ENCODE measurements at regions not wholly inside any gene's neighbourhood (a gene's known extent, or its start where the extent isn't known, plus 50 kb on each side); places are given as distances from the start of the nearest gene placed in this dataset.

DNA sequence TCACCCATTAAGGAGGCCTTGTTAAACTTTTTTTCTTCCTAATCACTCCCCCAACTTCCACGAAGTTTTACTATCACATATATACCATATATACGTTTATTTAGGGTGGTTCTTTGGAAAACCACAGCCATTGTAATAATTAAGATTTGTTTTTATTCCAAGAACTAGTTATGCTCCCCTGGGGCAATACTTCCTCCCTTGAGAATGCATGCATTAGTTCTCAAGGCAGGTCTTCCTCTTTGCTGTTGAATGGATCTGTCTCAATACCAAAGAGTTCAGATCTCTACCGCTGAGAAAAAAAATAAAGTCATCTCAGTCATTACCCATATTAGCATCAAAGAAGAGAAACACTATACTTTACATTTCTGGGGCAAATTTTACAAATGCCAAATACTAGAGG is 567.7 kb upstream of the RGS18 start:
- no peak for TF ChIP-seq POLR2A (IDR thresholded peaks at IDR 0.05; ENCODE audit: low read depth, low read length)
- TF ChIP-seq ETV6 (conservative IDR thresholded peaks at IDR 0.05 in 1 of 2, IDR thresholded peaks at IDR 0.05 in 1 of 2; ENCODE audit: borderline replicate concordance in 1 of 2, low read depth in 1 of 2), result no peak
- TF ChIP-seq ASH2L (IDR thresholded peaks at IDR 0.05; ENCODE audit: borderline replicate concordance, low read depth), result no peak
- no peak for TF ChIP-seq SUZ12 (IDR thresholded peaks at IDR 0.05; ENCODE audit: unreplicated experiment)
- TF ChIP-seq, protein P1, sequence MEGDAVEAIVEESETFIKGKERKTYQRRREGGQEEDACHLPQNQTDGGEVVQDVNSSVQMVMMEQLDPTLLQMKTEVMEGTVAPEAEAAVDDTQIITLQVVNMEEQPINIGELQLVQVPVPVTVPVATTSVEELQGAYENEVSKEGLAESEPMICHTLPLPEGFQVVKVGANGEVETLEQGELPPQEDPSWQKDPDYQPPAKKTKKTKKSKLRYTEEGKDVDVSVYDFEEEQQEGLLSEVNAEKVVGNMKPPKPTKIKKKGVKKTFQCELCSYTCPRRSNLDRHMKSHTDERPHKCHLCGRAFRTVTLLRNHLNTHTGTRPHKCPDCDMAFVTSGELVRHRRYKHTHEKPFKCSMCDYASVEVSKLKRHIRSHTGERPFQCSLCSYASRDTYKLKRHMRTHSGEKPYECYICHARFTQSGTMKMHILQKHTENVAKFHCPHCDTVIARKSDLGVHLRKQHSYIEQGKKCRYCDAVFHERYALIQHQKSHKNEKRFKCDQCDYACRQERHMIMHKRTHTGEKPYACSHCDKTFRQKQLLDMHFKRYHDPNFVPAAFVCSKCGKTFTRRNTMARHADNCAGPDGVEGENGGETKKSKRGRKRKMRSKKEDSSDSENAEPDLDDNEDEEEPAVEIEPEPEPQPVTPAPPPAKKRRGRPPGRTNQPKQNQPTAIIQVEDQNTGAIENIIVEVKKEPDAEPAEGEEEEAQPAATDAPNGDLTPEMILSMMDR (IDR thresholded peaks at IDR 0.05 in 2 of 3, conservative IDR thresholded peaks at IDR 0.05 in 1 of 3; ENCODE audit: control insufficient read depth in 2 of 3, extremely low read depth in 1 of 3, insufficient read depth in 1 of 3, low read depth in 3 of 3, low read length in 3 of 3), result no peak
- TF ChIP-seq POLR2AphosphoS5 (IDR thresholded peaks at IDR 0.05; ENCODE audit: low read length), result no peak
- no peak for TF ChIP-seq SMAD1 (IDR thresholded peaks at IDR 0.05; ENCODE audit: low read depth, partially characterized antibody)
- no peak for TF ChIP-seq PAX5 (IDR thresholded peaks at IDR 0.05; ENCODE audit: borderline replicate concordance, low read depth, low read length)
- TF ChIP-seq EZH2 (IDR thresholded peaks at IDR 0.05; ENCODE audit: borderline replicate concordance, control insufficient read depth, low read depth, low read length), result no peak
- TF ChIP-seq BRCA1 (IDR thresholded peaks at IDR 0.05; ENCODE audit: low read depth, low read length), result no peak

Data from GM12878 (cell line).